GM12872 (cell line): ENCODE measurements at regions not wholly inside any gene's neighbourhood (a gene's known extent, or its start where the extent isn't known, plus 50 kb on each side); places are given as distances from the start of the nearest gene placed in this dataset.

Experiments
- TF ChIP-seq, protein P1 (sequence below): IDR thresholded peaks from 3 replicates; pipeline ENCODE4 v1.5.1; 2011; ENCODE audit warnings: low read depth, mild to moderate bottlenecking, low read length, moderate library complexity; ENCODE audit not compliant: insufficient read depth

DNA sequence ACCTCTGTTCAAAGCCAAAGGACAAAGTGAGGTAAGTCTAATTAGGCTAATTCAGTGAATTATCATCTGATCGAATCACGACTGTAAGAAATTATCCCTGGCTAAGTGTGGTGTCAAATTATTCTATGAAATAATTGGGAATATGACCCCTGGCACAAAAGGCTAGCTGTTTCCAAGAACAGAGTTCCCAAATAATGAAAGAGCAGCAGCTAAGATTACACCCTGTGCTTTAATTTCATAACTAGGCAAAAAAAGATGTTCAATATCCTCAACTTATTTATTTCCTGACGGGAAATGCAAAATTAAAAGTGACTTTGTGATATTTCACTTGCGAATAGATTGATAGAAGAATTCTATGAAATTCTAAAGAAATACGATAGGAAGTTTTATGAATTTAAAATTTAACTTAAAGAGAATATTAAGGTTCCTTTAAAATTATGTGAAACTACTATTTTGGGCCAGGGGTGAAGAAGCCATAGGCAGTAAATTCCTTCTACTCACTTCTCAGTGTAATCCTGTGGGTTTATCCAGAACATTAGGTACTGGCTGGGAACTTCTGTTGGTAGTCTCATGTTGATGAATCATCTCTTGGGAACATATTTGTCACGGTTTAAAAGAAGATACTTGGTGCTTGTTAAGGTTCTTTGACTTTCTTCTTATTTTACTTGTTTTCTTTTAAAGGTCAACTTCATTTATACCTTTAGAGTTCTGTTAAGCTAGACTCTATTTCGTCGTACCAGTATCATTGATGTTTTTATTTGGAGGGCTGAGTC is 148.5 kb downstream of the POLR1F start:
- TF ChIP-seq, protein P1, sequence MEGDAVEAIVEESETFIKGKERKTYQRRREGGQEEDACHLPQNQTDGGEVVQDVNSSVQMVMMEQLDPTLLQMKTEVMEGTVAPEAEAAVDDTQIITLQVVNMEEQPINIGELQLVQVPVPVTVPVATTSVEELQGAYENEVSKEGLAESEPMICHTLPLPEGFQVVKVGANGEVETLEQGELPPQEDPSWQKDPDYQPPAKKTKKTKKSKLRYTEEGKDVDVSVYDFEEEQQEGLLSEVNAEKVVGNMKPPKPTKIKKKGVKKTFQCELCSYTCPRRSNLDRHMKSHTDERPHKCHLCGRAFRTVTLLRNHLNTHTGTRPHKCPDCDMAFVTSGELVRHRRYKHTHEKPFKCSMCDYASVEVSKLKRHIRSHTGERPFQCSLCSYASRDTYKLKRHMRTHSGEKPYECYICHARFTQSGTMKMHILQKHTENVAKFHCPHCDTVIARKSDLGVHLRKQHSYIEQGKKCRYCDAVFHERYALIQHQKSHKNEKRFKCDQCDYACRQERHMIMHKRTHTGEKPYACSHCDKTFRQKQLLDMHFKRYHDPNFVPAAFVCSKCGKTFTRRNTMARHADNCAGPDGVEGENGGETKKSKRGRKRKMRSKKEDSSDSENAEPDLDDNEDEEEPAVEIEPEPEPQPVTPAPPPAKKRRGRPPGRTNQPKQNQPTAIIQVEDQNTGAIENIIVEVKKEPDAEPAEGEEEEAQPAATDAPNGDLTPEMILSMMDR, result no peak

DNA sequence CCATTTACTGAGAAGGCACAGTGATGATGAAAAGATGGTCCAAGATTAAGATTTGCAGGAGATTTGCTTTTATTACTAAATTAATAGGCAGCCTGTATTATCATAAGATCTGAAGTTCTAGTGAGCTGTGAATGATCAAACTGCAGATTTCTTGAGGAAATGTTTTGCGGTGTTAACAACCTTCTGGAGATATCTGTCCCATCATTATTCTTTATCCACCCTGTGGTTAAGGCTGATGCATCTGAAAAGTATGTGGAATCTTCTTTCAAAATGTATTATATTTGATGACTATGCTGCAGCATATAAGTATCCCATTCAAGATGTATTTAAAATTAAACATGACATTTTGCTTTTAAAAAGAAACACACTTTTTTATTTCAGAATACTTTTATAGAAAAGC is 150.3 kb downstream of the POLR1F start:
- TF ChIP-seq, protein P1, result no peak

DNA sequence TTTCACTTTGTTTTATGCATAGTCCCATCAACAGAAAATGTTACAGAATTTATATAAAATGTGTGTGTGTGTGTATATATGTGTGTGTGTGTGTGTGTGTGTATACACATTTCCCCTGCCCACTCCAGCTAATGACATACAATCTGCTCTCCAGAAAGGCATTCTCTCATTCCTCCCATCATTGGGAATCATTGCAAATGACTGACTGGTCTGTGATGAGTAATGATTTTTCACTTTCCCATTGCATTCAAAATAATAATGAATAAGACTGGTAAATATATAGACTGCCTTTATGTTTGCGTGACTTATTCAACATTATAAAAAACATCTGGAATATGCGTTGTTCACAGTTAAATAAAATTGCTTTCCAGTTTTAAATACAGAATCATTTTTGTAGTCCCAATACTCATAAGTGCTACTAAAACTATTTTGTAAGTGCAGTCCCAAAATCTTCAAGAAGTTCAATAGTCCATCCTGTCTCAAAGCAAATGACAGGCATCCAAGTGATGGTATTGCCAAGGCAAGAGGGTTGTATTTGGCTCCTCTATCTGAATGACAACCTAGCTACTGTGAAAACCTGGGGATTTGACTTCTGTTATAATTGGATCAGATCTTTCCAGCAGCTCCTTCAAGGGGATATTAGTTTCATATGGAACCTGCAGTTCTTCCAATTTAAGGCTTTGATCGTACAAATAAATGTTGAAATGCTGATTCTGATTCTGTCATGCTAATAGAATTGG is 150.9 kb downstream of the POLR1F start:
- TF ChIP-seq, protein P1, result no peak

- TF ChIP-seq, protein P1, result no peak
These were observed 154.3 kb downstream of the POLR1F start for GRCh38 chr7:19554581-19554980.

DNA sequence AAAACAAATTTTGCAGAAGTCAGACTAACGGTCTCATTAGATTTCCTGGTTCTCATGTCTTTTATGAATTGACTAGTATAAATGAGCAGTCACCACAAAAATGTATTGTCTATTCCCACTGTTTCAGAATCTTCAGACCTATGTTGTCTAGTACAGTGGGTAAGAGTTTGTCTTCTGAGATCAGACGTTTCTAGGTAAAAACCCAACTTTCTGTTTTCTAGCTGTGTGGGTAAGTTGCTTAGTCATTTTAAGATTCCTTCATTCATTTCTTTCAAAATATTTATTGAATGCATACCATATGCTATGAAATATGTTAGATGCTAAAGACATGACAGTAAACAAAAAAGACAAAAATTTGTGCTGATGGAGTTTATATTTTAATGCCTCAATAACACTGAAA is 156.3 kb downstream of the POLR1F start:
- TF ChIP-seq, protein P1, result no peak

DNA sequence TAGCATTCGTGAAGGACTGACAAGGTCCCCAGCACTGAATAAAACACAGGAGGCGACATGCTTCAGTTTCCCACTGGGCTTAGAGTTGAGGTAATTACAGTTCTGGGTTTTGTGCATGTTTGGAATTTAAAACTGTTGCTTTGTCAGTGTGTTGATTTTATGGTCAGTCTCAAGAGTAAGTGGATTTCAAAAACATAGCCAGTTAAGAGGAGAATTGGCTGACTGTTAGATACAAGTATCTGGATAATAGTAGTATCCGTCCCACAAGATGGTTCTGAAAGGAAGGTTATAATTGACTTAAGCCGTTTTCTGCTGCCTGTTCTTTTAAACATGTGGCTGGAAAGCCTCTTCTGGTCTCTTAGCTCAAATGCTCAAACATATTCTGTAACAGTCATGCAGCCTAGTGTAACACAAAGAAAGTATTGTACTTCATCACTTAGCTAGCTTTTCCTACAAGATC is 170.9 kb downstream of the POLR1F start:
- TF ChIP-seq, protein P1, result no peak

DNA sequence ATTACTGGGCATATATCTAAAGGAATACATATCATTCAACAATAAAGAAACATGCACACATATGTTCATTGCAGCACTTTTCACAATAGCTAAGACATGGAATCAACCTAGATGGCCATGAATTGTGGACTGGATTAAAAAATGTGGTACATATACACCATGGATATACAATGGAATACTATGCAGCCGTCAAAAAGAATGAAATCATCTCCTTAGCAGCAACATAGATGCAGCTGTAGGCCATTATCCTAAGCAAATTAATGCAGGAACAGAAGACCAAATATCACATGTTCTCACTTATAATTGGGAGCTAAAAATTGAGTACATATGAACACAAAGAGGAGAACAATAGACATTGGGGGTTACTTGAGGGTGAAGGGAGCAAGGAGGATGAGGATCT is 175.6 kb downstream of the POLR1F start:
- TF ChIP-seq, protein P1, result no peak
